ENCODE measurements at regions not wholly inside any gene's neighbourhood (a gene's known extent, or its start where the extent isn't known, plus 50 kb on each side); places are given as distances from the start of the nearest gene placed in this dataset.

- no peak for TF ChIP-seq CTCF (IDR thresholded peaks at IDR 0.05)
- no peak for TF ChIP-seq ZFX (IDR thresholded peaks at IDR 0.05; ENCODE audit: borderline replicate concordance)
Measured at GRCh38 chr14:101055106-101055662, 151.7 kb upstream of the RTL1 start.

Data from 22Rv1 (cell line).